HEK293T (cell line): ENCODE measurements at regions not wholly inside any gene's neighbourhood (a gene's known extent, or its start where the extent isn't known, plus 50 kb on each side); places are given as distances from the start of the nearest gene placed in this dataset.

Experiments used
- CTCF ChIA-PET: fragments of 350-600 bp; formaldehyde crosslinking; extraction: SDS; loops from one replicate; lab custom pipeline; 2021; ENCODE audit warnings: antibody characterized with exemption, inconsistent platforms; lab: Yijun Ruan, JAX
- POLR2A ChIA-PET: fragments of 350-600 bp; formaldehyde crosslinking; extraction: SDS; loops from one replicate; lab custom pipeline; 2020; ENCODE audit warnings: antibody characterized with exemption, inconsistent platforms; lab: Yijun Ruan, JAX
- DNase-seq: peaks from one replicate; pipeline ENCODE4 v3.0.0; 2012; ENCODE audit warnings: mixed read lengths; ENCODE audit errors: extremely low spot score
- ARNT ChIP-seq: fragments of 450-650 bp; IDR thresholded peaks from 2 replicates; pipeline ENCODE4 v1.6.1; 2017; ENCODE audit warnings: mild to moderate bottlenecking
- BHLHE40 ChIP-seq: fragments of 450-650 bp; IDR thresholded peaks from 2 replicates; pipeline ENCODE4 v1.6.1; 2016; ENCODE audit warnings: mild to moderate bottlenecking, moderate library complexity, borderline replicate concordance
- CTBP1 ChIP-seq: fragments of 450-650 bp; IDR thresholded peaks from 2 replicates; pipeline ENCODE4 v1.6.1; 2016; ENCODE audit warnings: borderline replicate concordance
- ELF4 ChIP-seq: fragments of 450-650 bp; IDR thresholded peaks from 2 replicates; pipeline ENCODE4 v1.6.1; 2017; ENCODE audit warnings: antibody characterized with exemption
- FOXA1 ChIP-seq: fragments of 450-650 bp; IDR thresholded peaks from 2 replicates; pipeline ENCODE4 v1.6.1; 2016; ENCODE audit warnings: mild to moderate bottlenecking
- FOXK2 ChIP-seq: fragments of 450-650 bp; IDR thresholded peaks from 2 replicates; pipeline ENCODE4 v1.6.1; 2016; ENCODE audit warnings: mild to moderate bottlenecking
- FOXM1 ChIP-seq: fragments of 450-650 bp; IDR thresholded peaks from 2 replicates; pipeline ENCODE4 v1.6.1; 2017; ENCODE audit warnings: mild to moderate bottlenecking, borderline replicate concordance
- HDGF ChIP-seq: fragments of 450-650 bp; IDR thresholded peaks from 2 replicates; pipeline ENCODE4 v1.6.1; 2017; ENCODE audit warnings: antibody characterized with exemption, borderline replicate concordance
- L3MBTL2 ChIP-seq: fragments of 450-650 bp; conservative IDR thresholded peaks from 2 replicates; pipeline ENCODE4 v1.6.1; 2016; ENCODE audit warnings: mild to moderate bottlenecking
- LEF1 ChIP-seq: fragments of 450-650 bp; IDR thresholded peaks from 2 replicates; pipeline ENCODE4 v1.6.1; 2017; ENCODE audit warnings: mild to moderate bottlenecking, borderline replicate concordance
- NFRKB ChIP-seq: fragments of 450-650 bp; IDR thresholded peaks from 2 replicates; pipeline ENCODE4 v1.6.1; 2016; ENCODE audit warnings: mild to moderate bottlenecking, moderate library complexity
- PKNOX1 ChIP-seq: fragments of 450-650 bp; IDR thresholded peaks from 2 replicates; pipeline ENCODE4 v1.6.1; 2016
- SP1 ChIP-seq: fragments of 450-650 bp; IDR thresholded peaks from 2 replicates; pipeline ENCODE4 v1.6.1; 2017
- SUZ12 ChIP-seq: fragments of 450-650 bp; IDR thresholded peaks from 2 replicates; pipeline ENCODE4 v1.6.1; 2016; ENCODE audit warnings: mild to moderate bottlenecking
- TARDBP ChIP-seq: fragments of 450-650 bp; IDR thresholded peaks from 2 replicates; pipeline ENCODE4 v1.6.1; 2016
- ZNF384 ChIP-seq: fragments of 450-650 bp; IDR thresholded peaks from 2 replicates; pipeline ENCODE4 v1.6.1; 2016

- no peak for TF ChIP-seq L3MBTL2
- TF ChIP-seq PKNOX1: no peak
- TF ChIP-seq CTBP1: no peak
- DNase-seq: no peak
- ChIA-PET CTCF (no interaction called here), POLR2A (no interaction called here)
Measured at GRCh38 chr4:87734084-87734483, 65.3 kb upstream of the IBSP start.

- TF ChIP-seq SUZ12 (no peak), NFRKB (no peak), FOXK2 (no peak), LEF1 (no peak), PKNOX1 (no peak), ELF4 (no peak), SP1 (no peak), ARNT (no peak), TARDBP (no peak), ZNF384 (no peak)
- ChIA-PET POLR2A (no interaction called here), CTCF (interaction anchor here (0.6 kb wide), 1 partner anchor 198 kb away, joined by 5 read pairs; no protein-coding TSS in a partner anchor)
- no peak for DNase-seq
Measured at GRCh38 chr4:87734936-87735335, 64.4 kb upstream of the IBSP start.

GRCh38 chr4:87738483-87738882 is 60.9 kb upstream of the IBSP start:
- DNase-seq: no peak
- ChIA-PET POLR2A (no interaction called here), CTCF (no interaction called here)
- TF ChIP-seq NFRKB (no peak), TARDBP (no peak), FOXK2 (no peak), SUZ12 (no peak), LEF1 (no peak), CTBP1 (no peak), HDGF (no peak), BHLHE40 (no peak), PKNOX1 (no peak), FOXM1 (no peak), ELF4 (no peak), ZNF384 (no peak), L3MBTL2 (no peak), SP1 (no peak), ARNT (no peak), FOXA1 (no peak)

GRCh38 chr4:87739494-87739893 is 59.9 kb upstream of the IBSP start:
- TF ChIP-seq SUZ12: no peak
- TF ChIP-seq LEF1: no peak
- TF ChIP-seq ARNT: no peak
- TF ChIP-seq BHLHE40: no peak
- POLR2A ChIA-PET: no interaction called here
- no peak for DNase-seq
- CTCF ChIA-PET: no interaction called here

GRCh38 chr4:87745064-87745807 is 54.1 kb upstream of the IBSP start:
- DNase-seq: no peak
- TF ChIP-seq ZNF384 (no peak), ARNT (no peak), FOXK2 (no peak), L3MBTL2 (no peak), CTBP1 (no peak), FOXM1 (no peak), NFRKB (no peak), FOXA1 (no peak)
- CTCF ChIA-PET: no interaction called here
- POLR2A ChIA-PET: no interaction called here

- POLR2A ChIA-PET: no interaction called here
- DNase-seq: no peak
- CTCF ChIA-PET: no interaction called here
- TF ChIP-seq NFRKB: no peak
- no peak for TF ChIP-seq FOXA1
- no peak for TF ChIP-seq LEF1
- no peak for TF ChIP-seq TARDBP
- TF ChIP-seq HDGF: no peak
- no peak for TF ChIP-seq BHLHE40
- TF ChIP-seq SP1: no peak
- no peak for TF ChIP-seq ELF4
Measured at GRCh38 chr4:87746001-87746400, 53.4 kb upstream of the IBSP start.
